Left lobe of liver (tissue), 2 donors: ENCODE measurements at regions not wholly inside any gene's neighbourhood (a gene's known extent, or its start where the extent isn't known, plus 50 kb on each side); places are given as distances from the start of the nearest gene placed in this dataset.

Experiments used
- ATAC-seq: fragments of 200-7000 bp; cut with Tn5 transposase; one replicate; pipeline ENCODE4 v1.9.1; 2020; ENCODE audit warnings: mild to moderate bottlenecking, moderate library complexity
- DNase-seq: peaks from one replicate; pipeline ENCODE4 v3.0.0-alpha.2; 2020; ENCODE audit warnings: low spot score
- donor health status: DM: no; HTN: no; CAD: no; lungs with moderate emphysema.
- donor health status: DM: no; HTN: yes; CAD: no.

DNA sequence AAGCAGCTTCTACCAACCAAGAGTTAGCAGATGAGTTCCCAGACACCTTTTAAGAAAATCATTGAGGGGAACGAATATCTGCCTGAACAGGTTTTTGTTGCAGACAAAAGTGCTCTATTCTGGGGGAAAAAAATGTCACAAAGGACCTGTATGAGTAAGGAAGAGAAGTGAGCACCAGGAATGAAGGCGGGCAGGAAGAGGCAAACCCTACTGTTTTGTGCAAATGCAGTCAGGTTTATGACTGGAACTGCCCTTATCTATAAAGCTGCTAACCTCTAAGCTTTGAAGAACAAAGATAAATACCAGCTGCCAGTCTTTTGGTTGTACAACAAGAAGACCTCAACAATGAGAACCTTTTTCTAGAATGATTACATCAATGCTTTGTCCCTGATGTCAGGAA lies 292.4 kb upstream of the SP4 start:
- DNase-seq (no peak), ATAC-seq (no peak)

DNA sequence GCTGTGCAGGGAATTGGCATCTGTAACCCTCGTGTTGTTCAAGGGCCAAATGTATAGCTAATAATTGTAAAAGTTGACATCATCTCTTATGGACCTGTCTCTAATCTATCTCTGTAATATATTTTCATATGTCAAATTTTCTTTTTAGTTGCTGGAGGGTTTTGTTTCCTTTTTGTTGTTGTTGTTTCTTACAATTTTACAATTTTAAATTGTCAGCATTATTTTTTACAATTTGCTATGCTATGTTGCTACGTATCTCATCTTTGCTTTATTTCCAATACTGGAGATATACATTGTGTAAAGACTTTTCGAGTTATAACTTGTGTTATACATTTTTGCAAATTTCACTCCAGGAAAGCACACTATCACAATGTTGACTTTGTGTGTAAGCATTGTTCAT lies 290.2 kb upstream of the SP4 start:
- ATAC-seq, result no peak
- no peak for DNase-seq

DNA sequence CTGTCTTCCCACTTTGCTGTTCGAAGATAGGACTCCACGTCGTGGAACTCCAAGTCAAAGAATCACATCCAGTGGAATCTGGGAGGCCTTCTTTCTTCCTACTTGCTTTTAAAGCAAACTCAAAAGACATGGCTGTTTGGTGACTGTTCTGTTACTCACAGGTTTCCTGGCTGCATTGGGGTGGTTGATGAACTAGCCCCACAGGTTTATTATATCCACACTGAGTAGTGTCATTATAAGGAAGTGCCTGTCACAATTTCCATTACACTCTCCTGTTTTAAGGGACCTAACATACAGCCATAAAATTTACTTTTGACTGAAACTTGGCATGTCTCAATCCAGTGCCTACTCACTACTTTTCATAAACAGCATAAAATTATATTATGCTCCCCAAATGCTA lies 287.3 kb upstream of the SP4 start:
- DNase-seq, result no peak
- no peak for ATAC-seq

DNA sequence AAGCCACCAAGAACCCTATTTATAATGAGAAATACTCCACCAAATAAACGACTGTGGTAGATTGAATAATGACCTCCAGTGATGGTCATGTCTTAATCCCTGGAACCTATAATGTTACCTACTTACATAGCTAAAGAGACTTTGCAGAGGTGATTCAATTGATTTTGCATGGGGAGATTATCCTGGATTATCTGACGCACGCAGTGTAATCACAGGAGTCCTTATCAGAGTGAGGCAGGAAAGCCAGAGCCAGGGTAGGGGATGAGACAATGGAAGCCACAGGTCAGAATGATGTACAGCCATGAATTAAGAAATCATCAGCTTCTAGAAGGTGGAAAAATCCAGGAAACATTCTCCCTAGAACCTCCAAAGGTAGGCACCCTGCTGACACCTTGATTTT lies 286.4 kb upstream of the SP4 start:
- no peak for DNase-seq
- no peak for ATAC-seq

DNA sequence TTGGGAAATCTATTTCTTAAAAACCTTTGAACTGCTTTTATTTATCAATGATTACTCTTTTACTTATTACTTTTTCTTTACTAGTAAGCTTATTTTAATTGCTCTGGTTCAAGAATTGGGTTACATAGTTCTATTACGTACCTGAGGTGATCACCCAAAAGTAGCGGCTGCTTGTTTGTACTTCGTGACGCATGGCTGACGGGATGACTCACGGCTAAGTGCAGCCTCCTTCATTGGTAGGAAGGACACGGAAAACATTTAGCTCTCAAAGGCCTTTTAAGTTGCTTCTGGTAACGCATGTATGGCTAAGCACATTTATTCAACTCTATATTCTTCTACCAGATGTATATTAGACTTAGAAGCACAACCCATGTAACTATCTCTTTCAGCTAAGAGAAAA lies 285.8 kb upstream of the SP4 start:
- ATAC-seq (no peak), DNase-seq (no peak)

DNA sequence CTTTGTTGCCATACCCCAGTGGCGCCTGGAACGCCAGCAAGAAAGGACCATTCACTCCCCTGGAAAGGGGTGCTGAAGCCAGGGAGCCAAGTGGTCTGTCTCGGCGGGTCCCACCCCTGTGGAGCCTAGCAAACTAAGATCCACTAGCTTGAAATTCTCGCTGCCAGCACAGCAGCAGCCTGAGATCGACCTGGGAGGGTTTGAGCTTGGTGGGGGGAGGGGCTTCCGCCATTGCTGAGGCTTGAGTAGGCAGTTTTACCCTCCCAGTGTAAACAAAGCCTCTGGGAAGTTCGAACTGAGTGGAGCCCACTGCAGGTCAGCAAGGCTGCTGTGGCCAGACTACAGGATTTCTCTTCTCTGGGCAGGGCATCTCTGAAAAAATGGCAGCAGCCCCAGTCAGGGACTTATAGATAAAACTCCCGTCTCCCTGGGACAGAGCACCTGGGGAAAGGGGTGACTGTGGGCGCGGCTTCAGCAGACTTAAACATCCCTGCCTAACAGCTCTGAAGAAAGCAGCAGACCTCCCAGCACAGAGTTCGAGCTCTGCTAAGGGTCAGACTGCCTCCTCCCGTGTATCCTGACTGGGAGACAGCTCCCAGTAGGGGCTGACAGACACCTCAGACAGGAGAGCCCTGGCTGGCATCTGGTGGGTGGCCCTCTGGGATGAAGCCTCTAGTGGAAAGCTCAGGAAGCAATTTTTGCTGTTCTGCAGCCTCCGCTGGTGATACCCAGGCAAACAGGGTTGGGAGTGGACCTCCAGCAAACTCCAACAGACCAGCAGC lies 281.1 kb upstream of the SP4 start:
- no peak for DNase-seq
- ATAC-seq, result no peak

DNA sequence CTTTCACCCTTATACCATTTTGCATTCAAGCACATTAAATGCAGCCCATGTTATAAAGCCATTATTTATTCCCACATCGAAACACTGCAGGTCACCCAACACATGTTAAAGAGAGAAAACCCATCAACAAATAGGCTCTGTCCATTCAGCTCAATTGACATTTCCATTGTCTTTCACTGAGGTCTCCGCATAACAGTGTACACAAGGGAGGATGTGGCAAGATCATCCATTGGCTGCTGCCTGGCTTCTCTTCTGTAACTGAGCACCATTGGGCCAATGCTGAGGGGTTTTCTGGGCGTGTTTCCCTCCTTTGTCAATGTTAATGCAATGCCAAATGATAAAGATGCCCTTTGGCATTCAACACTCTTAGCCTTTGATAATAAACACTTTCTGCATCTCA lies 278.1 kb upstream of the SP4 start:
- no peak for DNase-seq
- ATAC-seq, result no peak

DNA sequence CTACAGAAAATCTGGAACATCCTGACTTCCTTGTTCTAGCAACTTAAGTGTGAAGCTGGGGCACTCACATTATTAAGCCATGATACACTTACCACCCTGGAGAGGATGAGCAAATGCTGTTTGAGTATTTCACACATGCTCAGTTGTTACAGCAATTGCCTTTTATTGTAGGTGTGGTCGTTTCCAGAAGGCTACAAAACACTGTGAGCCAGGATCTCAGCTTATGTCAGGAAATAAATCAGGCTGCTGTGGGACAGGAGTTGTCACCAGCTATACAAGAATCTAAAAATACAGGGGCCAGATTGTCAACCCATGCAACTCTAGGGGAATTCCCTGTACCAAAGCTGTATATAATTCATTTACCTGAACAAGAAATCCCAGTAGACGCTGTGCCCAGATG lies 273.3 kb upstream of the SP4 start:
- DNase-seq (no peak), ATAC-seq (no peak)

DNA sequence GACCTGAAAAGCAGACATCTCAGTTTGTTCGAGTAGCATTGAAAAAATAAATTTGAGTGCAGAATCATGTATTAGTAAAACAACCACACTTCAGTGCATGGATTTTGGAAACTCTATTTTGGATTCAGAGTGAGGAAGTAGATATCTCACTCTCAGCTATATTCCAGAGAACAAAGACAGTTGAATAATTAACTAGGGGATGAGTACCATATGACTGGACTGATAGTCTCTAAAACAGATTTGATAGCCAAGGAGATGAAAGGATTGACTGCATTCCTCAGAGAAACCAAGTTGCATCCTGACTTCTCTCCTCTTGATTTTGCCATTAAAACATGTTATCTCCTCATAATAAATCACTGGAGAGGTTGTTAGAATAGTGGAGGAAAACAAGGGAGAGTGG lies 268.4 kb upstream of the SP4 start:
- DNase-seq (no peak), ATAC-seq (no peak)

DNA sequence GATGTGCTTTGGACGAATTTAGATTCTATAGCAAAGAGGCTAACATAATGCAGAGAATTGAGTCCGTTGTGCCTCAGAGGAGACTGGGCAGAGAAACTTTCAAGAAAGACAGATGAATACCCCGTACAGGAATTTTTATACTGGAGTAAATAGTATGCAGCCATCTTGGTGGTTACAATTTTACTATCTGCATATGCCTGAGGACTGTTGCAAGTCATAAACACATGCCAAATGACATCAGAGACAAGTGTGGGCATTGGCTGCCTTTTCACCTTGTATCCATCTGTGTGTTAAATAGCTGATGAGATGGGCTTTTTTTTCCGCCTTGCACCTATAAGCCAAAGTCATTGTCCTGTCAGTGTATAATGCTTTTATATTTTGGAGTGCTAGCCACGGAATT lies 267.5 kb upstream of the SP4 start:
- DNase-seq (no peak), ATAC-seq (no peak)

DNA sequence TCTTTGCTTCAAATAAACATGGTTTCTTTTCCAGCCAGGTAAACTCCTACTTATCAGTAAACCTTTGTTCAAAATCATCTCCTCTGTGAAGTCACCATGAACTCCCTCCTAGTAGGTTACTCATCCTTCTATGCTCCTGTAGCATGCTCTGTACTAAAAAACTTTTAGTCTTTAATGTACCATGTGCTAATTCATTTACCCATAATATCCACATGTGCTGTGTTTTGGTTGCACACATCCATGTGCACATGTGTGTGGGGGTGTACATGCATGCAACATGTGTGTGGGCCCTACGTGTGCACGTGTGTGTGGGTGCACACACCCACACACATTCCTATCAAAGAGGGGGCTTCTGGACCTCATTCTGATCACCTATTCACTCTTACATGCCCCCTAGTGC lies 259.9 kb upstream of the SP4 start:
- ATAC-seq (no peak), DNase-seq (no peak)

DNA sequence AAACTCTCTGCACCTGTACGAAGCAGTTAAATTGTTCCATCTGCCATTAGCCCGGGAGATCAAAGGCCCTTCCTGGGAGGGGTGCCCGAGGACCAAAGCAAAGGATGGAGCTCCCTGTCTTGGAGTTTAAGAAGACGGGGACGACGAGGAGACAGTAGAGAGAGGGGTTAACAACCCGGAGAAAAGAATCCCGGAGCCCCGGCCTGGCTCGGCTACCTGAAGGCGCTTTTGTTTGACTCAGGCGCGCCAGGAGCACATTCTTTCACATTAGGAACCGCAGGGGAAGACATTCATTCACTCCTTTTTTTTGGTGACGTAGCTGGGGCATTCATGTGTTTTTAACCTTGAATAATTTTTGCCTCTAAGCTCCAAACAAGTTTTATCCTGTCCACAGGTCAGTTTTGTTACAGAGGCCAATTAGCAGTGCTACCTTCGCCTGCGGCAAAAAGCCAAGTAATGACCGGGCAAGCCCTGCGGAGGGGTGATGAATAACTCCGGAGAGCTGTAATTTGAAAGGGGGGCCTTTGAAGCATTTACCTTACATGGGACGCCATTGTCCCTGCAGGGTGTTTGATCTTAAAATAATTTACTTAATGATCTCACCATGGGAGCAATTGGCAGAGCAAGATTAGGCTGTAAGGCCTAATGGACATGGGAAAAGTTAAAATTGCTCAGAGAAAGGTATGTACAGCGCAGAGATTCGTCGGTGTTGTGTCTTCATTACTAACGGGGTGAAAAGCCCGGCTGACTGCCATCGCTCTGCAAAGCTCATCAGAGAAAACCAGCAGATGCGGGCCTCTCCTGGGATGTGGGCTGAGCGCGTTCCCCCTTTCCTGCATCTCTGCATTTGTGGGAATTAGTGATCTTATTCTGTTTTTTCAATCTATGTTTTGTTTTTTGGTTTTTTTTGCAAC lies 258.0 kb upstream of the SP4 start:
- DNase-seq (no peak), ATAC-seq (no peak)

DNA sequence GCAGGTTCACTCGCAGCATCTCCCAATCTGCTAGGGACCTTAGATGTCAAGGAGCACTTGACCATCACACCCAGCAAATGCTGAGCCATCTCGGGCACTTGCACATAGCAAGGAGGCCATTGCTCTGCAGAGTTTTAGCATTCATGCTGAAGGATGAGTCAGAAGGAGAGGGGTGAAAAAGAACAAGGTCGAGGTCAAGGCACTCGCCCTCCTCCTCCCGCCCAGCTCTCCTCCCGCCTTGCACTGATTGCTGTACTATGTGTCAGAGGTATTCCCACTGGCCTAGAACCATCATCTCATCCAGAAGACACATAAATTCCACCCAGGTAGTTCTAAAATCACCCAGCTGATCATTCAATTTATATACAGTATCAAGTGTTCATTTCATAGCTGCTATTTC lies 255.1 kb upstream of the SP4 start:
- ATAC-seq (no peak), DNase-seq (no peak)

DNA sequence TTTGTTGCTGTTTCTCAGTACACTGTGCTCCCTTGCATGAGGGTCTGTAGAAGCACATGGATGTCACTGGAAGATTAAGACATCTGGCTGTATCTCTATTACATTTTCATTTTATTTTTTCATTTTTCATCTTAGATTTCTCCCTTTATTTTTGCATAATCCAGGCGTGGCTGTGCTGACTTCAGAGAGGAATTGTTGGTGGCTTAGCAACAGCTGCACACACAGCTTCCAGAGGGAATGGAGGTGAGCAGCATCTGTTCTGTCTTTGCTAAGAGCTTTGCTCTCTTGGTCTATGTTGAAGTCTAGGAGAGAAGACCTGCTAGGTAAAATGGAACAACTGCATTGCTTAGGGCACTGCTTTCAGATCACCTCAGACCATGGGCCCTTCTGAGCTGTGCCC lies 254.4 kb upstream of the SP4 start:
- no peak for ATAC-seq
- no peak for DNase-seq

DNA sequence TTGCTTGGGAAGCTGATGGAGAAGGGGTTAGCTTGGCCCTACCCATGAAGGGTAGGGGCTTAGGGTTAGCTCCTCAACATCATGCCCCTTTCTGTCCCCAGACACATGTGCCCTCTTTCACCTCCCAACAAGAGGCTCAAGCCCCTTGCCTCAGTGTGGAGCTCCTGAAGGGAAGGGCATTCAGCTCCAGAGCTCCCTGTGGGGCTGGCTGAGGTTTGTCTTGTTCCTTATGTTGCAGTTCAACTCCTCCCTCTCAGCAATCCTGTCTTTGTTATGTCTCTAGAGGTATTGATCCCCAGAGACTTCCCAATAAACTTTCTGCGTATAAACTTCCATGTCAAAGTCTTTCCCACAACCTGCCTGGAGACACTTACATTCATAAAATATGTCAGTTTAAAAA lies 252.2 kb upstream of the SP4 start:
- DNase-seq (no peak), ATAC-seq (no peak)

DNA sequence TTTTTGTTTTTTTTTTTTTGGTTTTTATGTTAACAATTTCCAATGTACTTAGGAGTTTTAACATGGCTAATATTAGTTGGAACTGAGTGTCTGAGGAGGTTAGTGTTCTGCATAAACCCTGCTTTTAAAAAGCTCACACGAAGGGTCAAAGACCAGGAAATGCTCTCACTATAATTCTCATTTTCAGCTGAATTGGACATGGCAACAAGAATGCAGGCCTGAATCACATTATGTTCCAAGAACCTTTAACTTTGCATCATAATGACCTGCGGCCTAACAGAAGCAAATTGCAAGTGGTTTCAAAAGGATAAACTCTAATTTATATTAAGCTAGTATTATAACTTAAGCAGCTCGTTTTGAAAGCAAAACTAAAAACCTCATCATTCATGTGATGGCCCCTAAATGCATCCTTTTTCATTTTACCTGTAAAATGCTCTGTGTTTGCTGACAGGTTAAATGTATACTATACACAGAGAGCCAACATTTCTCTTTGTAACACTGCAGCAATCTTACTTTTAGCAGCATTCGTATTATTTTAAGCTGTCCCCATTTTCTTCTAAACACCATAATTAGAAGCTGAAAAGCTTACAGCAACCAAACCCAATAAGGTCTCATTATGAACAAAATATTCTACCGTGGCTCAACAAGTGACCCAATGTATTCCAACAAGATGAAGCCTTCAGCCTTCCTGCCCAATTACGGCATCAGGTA lies 242.8 kb upstream of the SP4 start:
- ATAC-seq (no peak), DNase-seq (no peak)

DNA sequence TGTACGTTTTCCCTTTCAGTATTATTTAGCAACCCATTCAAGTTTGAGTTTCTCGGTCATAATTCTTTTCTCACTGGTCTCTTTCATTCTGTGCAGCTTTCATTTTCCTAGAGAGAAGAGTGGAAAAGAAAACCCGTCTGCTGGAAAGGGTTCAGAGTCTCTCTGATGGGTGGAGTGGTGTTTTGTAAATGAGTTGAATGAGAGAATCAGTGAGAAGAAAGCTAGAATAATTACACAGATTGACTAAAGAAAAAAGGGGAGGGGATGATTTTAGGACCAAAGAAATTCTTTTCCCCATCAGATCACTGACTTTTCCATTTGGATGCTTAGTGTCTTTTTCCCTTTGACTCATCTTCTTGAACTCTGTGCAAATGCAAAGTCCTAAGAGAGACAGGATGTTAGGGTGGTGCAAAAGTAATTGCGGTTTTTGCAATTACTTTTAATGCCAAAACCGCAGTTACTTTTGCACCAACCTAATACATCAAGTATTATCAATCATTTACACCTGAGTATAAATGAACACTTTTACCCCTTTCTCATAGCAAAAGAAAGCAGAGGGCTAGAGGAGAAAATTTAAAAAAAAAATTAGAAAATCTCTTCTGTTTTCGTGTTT lies 242.1 kb upstream of the SP4 start:
- DNase-seq (no peak), ATAC-seq (no peak)

DNA sequence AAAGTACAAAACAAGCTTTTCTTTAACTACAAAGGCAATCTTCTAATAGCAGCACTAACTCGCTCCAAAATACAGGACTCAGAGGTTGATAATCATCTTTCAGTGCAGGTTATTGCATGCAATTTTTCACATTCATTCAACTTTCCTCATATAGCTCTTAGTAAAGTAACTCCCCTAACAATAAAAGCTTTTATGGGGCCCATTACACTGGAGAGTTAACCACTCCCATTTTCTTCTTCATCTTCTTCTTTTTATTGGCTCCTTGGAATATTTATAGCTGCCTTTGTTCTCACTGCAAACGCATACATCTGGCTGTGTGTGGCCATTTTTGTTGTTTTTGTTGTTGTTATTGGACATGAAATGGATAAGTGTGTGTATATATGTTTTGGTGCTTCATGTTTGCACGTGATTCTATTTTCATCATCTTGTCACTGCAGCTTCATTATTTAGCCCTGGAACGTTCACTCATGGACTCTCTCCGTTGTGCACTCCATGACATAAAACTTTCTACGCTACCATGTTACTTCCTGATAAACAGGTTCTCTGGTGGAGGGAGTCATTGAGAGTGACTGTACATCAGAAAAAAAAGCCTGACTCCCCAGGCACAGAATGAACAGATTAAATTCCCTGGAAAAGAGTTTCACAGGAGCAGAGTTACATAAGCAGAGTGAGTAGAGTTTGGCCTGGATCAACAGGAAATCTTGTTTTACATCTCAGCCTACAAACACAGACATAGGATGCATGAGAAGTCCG lies 236.4 kb upstream of the SP4 start:
- DNase-seq (no peak), ATAC-seq (no peak)

DNA sequence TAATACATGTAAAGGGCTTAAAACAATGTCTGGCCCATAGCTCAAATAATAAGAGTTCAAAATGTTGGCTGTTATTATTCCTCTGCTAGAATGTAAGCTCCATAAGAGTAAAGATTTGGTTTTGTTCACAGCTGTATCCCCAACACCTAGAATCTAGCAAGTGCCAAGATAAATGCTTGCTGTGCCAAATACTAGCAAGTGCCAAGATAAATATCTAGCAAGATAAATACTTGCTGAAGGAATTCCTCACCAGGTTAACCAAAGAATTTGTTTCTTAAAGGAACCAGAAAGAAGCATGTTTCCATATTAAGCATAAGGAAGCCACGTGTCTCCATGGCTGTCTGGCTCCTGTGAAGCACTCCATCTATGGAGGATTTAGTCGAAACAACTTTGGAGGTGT lies 235.2 kb upstream of the SP4 start:
- no peak for ATAC-seq
- no peak for DNase-seq

DNA sequence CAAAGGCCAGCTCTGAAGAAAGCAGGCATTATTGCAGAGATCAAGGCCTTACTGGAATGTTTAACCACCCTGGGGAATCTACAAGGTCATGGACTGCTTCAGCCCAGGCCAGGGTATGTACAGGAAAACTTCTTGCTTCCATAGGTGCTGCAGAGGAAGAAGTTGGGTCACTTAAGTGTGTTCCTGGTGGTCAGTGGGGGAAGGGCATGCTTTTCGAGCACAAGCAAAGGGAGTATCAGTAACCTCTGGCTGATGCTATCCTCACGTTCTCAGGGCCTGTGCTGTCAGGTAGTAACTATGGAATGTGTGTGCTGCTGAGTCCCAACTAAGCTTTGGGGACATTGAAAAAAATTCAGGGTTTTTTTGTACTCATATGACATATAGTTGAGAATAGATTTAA lies 234.0 kb upstream of the SP4 start:
- ATAC-seq (no peak), DNase-seq (no peak)

DNA sequence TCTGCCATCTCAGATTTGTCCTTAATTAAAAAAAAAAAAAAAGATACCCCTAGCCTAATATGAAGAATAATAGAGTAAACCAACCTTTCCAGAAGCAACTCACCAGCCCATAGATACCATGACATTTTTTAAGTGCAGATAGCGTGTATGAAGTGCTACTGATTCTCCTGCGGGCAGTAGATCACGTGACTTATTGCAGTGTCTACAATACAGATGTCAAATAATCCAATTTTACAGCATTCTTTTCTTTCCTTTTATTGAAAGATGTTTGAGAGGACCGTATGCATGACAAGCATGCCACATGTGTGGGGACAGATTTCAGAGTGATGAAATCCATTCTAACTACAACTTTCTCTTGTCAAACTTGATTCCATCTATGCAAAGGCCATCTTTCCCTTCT lies 232.9 kb upstream of the SP4 start:
- ATAC-seq (no peak), DNase-seq (no peak)
